ENCODE measurements at regions not wholly inside any gene's neighbourhood (a gene's known extent, or its start where the extent isn't known, plus 50 kb on each side); places are given as distances from the start of the nearest gene placed in this dataset.

GRCh38 chr2:199591826-199592225 is 134.1 kb upstream of the SATB2 start:
- H3K4me3 ChIP-seq (ENCODE audit: control extremely low read depth in 1 of 5, extremely low read depth in 1 of 5, insufficient read depth in 1 of 5, low read depth in 2 of 5, low read length in 4 of 5), result no peak overlapping the region
- Mint-ChIP-seq H3K9me3 (ENCODE audit: insufficient read depth) (no peaks in the 10 kb centered on the region), H3K4me3 (no peak overlapping the region), H3K27me3 (peaks cover 2% of the 10 kb centered on the region), H3K27ac (no peak overlapping the region), H3K4me1 (no peaks in the 10 kb centered on the region)
- H3K27me3 ChIP-seq (replicated peaks in 1 of 4; ENCODE audit: control extremely low read depth in 1 of 4, control insufficient read depth in 3 of 4, insufficient read depth in 4 of 4, low read length in 3 of 4), result no peaks in the 10 kb centered on the region
- TF ChIP-seq CTCF (IDR thresholded peaks at IDR 0.05) (no peak), EZH2 (IDR thresholded peaks at IDR 0.05; ENCODE audit: borderline replicate concordance, insufficient read depth, low read depth, low read length, poor library complexity, severe bottlenecking) (no peak)
- no peak overlapping the region for H3K9ac ChIP-seq (ENCODE audit: low read length)
- no peaks in the 10 kb centered on the region for H3K79me2 ChIP-seq (ENCODE audit: control insufficient read depth, insufficient read depth, low read length)
- ATAC-seq (ENCODE audit: low read depth) (no peak), DNase-seq (no peak)
- no peaks in the 10 kb centered on the region for H3K9me3 ChIP-seq (ENCODE audit: control extremely low read depth in 1 of 3, control insufficient read depth in 2 of 3, insufficient read depth in 1 of 3, low read length in 2 of 3)
- 90% methylated on average over 2 of the region's 4 CpGs for WGBS (ENCODE audit: insufficient coverage)
- no peaks in the 10 kb centered on the region for H4K20me1 ChIP-seq (ENCODE audit: control insufficient read depth, insufficient read depth, low read length, poor library complexity, severe bottlenecking)
- intact Hi-C loops (cut with micrococcal nuclease), result no loop called here
- no peak overlapping the region for H3K27ac ChIP-seq (ENCODE audit: low read length in 2 of 2)
- H3K36me3 ChIP-seq (replicated peaks in 1 of 2; ENCODE audit: control extremely low read depth in 1 of 2, control insufficient read depth in 1 of 2, extremely low read depth in 1 of 2, insufficient read depth in 2 of 2, low read length in 1 of 2), result no peaks in the 10 kb centered on the region
- H2AFZ ChIP-seq (ENCODE audit: insufficient read depth, low read depth, low read length, poor library complexity, severe bottlenecking), result no peak overlapping the region
- CTCF ChIA-PET, result no interaction called here
- POLR2A ChIA-PET, result no interaction called here
- no peak overlapping the region for H3K4me2 ChIP-seq (replicated peaks; ENCODE audit: low read depth, low read length, poor library complexity, severe bottlenecking)
- no peaks in the 10 kb centered on the region for H3K4me1 ChIP-seq (ENCODE audit: control insufficient read depth in 2 of 2, insufficient read depth in 2 of 2, low read length in 2 of 2)

DNA sequence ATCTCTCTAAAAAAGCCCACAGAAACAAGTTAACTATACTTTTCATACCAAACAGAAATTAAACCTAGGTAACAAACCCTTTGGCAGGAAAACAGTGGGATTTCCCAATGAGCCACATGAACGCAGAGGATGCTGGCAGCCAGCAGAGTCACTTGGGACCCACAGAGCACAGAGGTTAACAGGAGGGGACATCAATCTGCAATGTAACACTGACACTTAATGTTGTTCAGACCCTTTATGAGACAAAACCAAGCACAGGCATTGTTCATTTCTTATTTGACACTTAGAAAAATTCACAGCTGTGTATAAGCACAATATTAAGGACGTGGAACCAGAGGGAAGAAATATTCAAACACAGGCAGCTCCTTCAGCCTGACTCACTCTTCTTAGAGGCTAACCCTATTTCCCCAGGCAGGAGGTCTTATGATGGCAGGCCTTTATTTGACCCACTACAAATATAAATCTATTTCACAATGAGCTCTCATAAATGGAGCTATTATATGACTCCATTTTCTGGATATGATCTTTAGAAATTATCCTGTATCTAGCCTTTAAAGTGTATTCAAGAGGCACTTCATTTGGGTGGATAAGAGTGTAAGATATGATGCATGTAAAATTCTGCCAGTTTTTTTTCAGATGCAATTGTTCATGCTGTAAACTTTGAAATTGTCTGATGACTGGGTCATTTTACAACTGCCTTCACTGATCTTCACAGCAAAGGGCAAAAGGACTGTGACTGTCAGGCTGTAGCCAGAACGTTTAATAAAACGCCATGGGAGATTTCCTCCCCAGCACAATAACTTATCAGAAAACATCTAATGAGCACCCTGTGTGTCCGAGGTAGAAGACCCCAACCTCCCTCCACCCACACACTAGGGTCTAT is 132.8 kb upstream of the SATB2 start:
- no peak overlapping the region for H3K27ac ChIP-seq (ENCODE audit: low read length in 2 of 2)
- no peak overlapping the region for H3K27ac Mint-ChIP-seq
- intact Hi-C loops (cut with micrococcal nuclease), result no loop called here

More for the DNA sequence above, 132.8 kb upstream of the SATB2 start:
- Mint-ChIP-seq H3K4me1 (no peaks in the 10 kb centered on the region), H3K4me3 (no peak overlapping the region), H3K9me3 (ENCODE audit: insufficient read depth) (no peaks in the 10 kb centered on the region), H3K27me3 (no peaks in the 10 kb centered on the region)
- 73% methylated on average over 1 of the region's 5 CpGs for WGBS (ENCODE audit: insufficient coverage)
- Histone ChIP-seq H3K9ac (ENCODE audit: low read length) (no peak overlapping the region), H3K36me3 (replicated peaks in 1 of 2; ENCODE audit: control extremely low read depth in 1 of 2, control insufficient read depth in 1 of 2, extremely low read depth in 1 of 2, insufficient read depth in 2 of 2, low read length in 1 of 2) (no peaks in the 10 kb centered on the region), H3K4me2 (replicated peaks; ENCODE audit: low read depth, low read length, poor library complexity, severe bottlenecking) (no peak overlapping the region), H3K4me1 (ENCODE audit: control insufficient read depth in 2 of 2, insufficient read depth in 2 of 2, low read length in 2 of 2) (no peaks in the 10 kb centered on the region), H3K79me2 (ENCODE audit: control insufficient read depth, insufficient read depth, low read length) (no peaks in the 10 kb centered on the region), H3K9me3 (ENCODE audit: control extremely low read depth in 1 of 3, control insufficient read depth in 2 of 3, insufficient read depth in 1 of 3, low read length in 2 of 3) (no peaks in the 10 kb centered on the region), H2AFZ (ENCODE audit: insufficient read depth, low read depth, low read length, poor library complexity, severe bottlenecking) (no peak overlapping the region), H4K20me1 (ENCODE audit: control insufficient read depth, insufficient read depth, low read length, poor library complexity, severe bottlenecking) (no peaks in the 10 kb centered on the region), H3K4me3 (ENCODE audit: control extremely low read depth in 1 of 5, extremely low read depth in 1 of 5, insufficient read depth in 1 of 5, low read depth in 2 of 5, low read length in 4 of 5) (no peak overlapping the region), H3K27me3 (replicated peaks in 1 of 4; ENCODE audit: control extremely low read depth in 1 of 4, control insufficient read depth in 3 of 4, insufficient read depth in 4 of 4, low read length in 3 of 4) (no peaks in the 10 kb centered on the region)
- no peak for ATAC-seq (ENCODE audit: low read depth)
- TF ChIP-seq CTCF (IDR thresholded peaks at IDR 0.05) (no peak), EZH2 (IDR thresholded peaks at IDR 0.05; ENCODE audit: borderline replicate concordance, insufficient read depth, low read depth, low read length, poor library complexity, severe bottlenecking) (no peak)
- DNase-seq, result no peak
- ChIA-PET CTCF (no interaction called here), POLR2A (no interaction called here)

Measured in B cell (primary cell).